GM23248 (cell line): ENCODE measurements at regions not wholly inside any gene's neighbourhood (a gene's known extent, or its start where the extent isn't known, plus 50 kb on each side); places are given as distances from the start of the nearest gene placed in this dataset.

ENCODE experiments used
- EZH2 ChIP-seq: fragments of 200-600 bp; sonication (generic); IDR thresholded peaks from 2 replicates; pipeline ENCODE4 v1.6.1; 2018; ENCODE audit warnings: antibody characterized with exemption, mild to moderate bottlenecking; ENCODE audit not compliant: insufficient read depth, poor library complexity, severe bottlenecking
- EZH2phosphoT487 ChIP-seq: fragments of 200-600 bp; sonication (generic); IDR thresholded peaks from 2 replicates; pipeline ENCODE4 v1.6.1; 2018; ENCODE audit warnings: antibody characterized with exemption, moderate library complexity, mild to moderate bottlenecking, low read depth; ENCODE audit not compliant: insufficient read depth

DNA sequence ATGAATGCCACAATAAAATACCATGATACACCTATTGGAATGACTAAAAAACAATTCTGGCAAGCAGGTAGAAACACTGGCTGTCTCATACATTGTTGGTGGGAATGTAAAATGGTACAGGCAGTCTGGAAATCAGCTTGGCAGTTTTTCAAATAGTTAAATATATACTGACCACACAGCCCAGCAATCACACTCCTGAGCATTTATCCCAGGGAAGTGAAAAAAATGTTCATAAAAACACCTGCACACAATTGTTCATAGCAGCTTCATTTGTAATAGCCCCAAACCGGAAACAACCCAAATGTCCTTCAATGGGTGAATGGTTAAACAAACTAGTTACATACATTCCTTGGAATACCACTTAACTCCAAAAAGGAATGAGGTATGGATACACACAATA is 137.2 kb downstream of the TFCP2L1 start:
- TF ChIP-seq EZH2phosphoT487 (no peak), EZH2 (no peak)
